A673 (cell line): ENCODE measurements at regions not wholly inside any gene's neighbourhood (a gene's known extent, or its start where the extent isn't known, plus 50 kb on each side); places are given as distances from the start of the nearest gene placed in this dataset.

Experiments
- BruUV-seq: library from RNA; stranded (reverse); fragments of 400-500 nt; replicated peaks from 2 replicates; lab custom pipeline; 2021; lab: Mats Ljungman, UMichigan
- CTCF ChIA-PET: fragments of 300-600 bp; sonication (Branson Sonifier 250); formaldehyde crosslinking; loops from one replicate; lab custom pipeline; 2022; ENCODE audit warnings: antibody characterized with exemption; lab: Charles Lee
- POLR2A ChIA-PET: fragments of 300-600 bp; sonication (Branson Sonifier 250); formaldehyde crosslinking; loops from one replicate; lab custom pipeline; 2022; ENCODE audit warnings: antibody characterized with exemption; ENCODE audit not compliant: low non-redundant PET; lab: Charles Lee
- DNase-seq: peaks from one replicate; pipeline ENCODE4 v3.0.0-alpha.2; 2015; ENCODE audit warnings: low spot score
- H3K27ac ChIP-seq: fragments of 200-600 bp; sonication (generic); 2 replicates; pipeline ENCODE4 v1.5.1; 2016; ENCODE audit warnings: mixed run types, low read depth, mild to moderate bottlenecking, mixed read lengths, antibody characterized with exemption, low read length; ENCODE audit not compliant: poor library complexity, severe bottlenecking
- H3K27me3 ChIP-seq: fragments of 200-600 bp; sonication (generic); replicated peaks from 2 replicates; pipeline ENCODE4 v1.6.1; 2017; ENCODE audit warnings: mixed run types, low read depth, mild to moderate bottlenecking, mixed read lengths, antibody characterized with exemption, low read length; ENCODE audit not compliant: insufficient read depth, poor library complexity
- H3K36me3 ChIP-seq: fragments of 200-600 bp; sonication (generic); 2 replicates; pipeline ENCODE4 v1.6.1; 2016; ENCODE audit warnings: mixed run types, mild to moderate bottlenecking, mixed read lengths, antibody characterized with exemption, low read length; ENCODE audit not compliant: insufficient read depth, poor library complexity, severe bottlenecking
- H3K4me1 ChIP-seq: fragments of 200-600 bp; sonication (generic); 2 replicates; pipeline ENCODE4 v1.6.1; 2017; ENCODE audit warnings: mixed run types, mild to moderate bottlenecking, mixed read lengths, antibody characterized with exemption, low read length; ENCODE audit not compliant: insufficient read depth, poor library complexity, severe bottlenecking
- H3K4me3 ChIP-seq: fragments of 200-600 bp; sonication (generic); 2 replicates; pipeline ENCODE4 v1.5.1; 2016; ENCODE audit warnings: low read depth, mixed run types, mild to moderate bottlenecking, mixed read lengths, low read length; ENCODE audit not compliant: poor library complexity, severe bottlenecking
- H3K9me3 ChIP-seq: fragments of 200-600 bp; sonication (generic); 2 replicates; pipeline ENCODE4 v1.6.1; 2016; ENCODE audit warnings: mixed run types, low read depth, mild to moderate bottlenecking, mixed read lengths, antibody characterized with exemption, low read length; ENCODE audit not compliant: poor library complexity, severe bottlenecking
- CTCF ChIP-seq: fragments of 300-800, 200-600 bp; sonication (generic); conservative IDR thresholded peaks from 2 replicates; pipeline ENCODE4 v1.5.1; 2017; ENCODE audit warnings: low read depth, mild to moderate bottlenecking, antibody characterized with exemption, low read length, moderate library complexity, mixed read lengths
- EZH2 ChIP-seq: fragments of 200-600 bp; sonication (generic); IDR thresholded peaks from 2 replicates; pipeline ENCODE4 v1.6.1; 2017; ENCODE audit warnings: borderline replicate concordance, low read depth, mild to moderate bottlenecking, mixed read lengths, antibody characterized with exemption, low read length; ENCODE audit not compliant: poor library complexity, severe bottlenecking
- intact Hi-C: fragments of 100-400 bp; cut with micrococcal nuclease; formaldehyde crosslinking; loops from one replicate; pipeline ENCODE4 v1.10.0; 2022; ENCODE audit not compliant: unreplicated experiment

- CTCF ChIA-PET, result no interaction called here
- H3K4me1 ChIP-seq, result no peaks in the 10 kb centered on the region
- BruUV-seq, result no TSS peak
- H3K36me3 ChIP-seq, result no peaks in the 10 kb centered on the region
- TF ChIP-seq CTCF, result no peak
- TF ChIP-seq EZH2, result no peak
- H3K4me3 ChIP-seq, result no peak overlapping the region
- DNase-seq, result no peak
- H3K9me3 ChIP-seq, result no peaks in the 10 kb centered on the region
- H3K27ac ChIP-seq, result no peak overlapping the region
- intact Hi-C loops, result no loop called here
- H3K27me3 ChIP-seq, result no peaks in the 10 kb centered on the region
- POLR2A ChIA-PET, result no interaction called here
Measured at GRCh38 chr1:30229557-30229956, 493.8 kb downstream of the MATN1 start.

- no peak for DNase-seq
- POLR2A ChIA-PET, result no interaction called here
- CTCF ChIA-PET, result interaction anchor here (0.7 kb wide), 1 partner anchor 34 kb away, joined by 6 read pairs; no protein-coding TSS in a partner anchor
- Histone ChIP-seq H3K27ac (no peak overlapping the region), H3K36me3 (no peaks in the 10 kb centered on the region), H3K27me3 (no peaks in the 10 kb centered on the region), H3K4me3 (no peak overlapping the region), H3K4me1 (no peaks in the 10 kb centered on the region), H3K9me3 (no peaks in the 10 kb centered on the region)
- TF ChIP-seq CTCF (no peak), EZH2 (no peak)
- no TSS peak for BruUV-seq
- intact Hi-C loops, result no loop called here
Measured at GRCh38 chr1:30226648-30227047, 496.7 kb downstream of the MATN1 start.

GRCh38 chr1:30225357-30225756 is 498.0 kb downstream of the MATN1 start:
- Histone ChIP-seq H3K4me3 (no peak overlapping the region), H3K27ac (no peak overlapping the region), H3K36me3 (no peaks in the 10 kb centered on the region), H3K4me1 (no peaks in the 10 kb centered on the region), H3K27me3 (no peaks in the 10 kb centered on the region), H3K9me3 (no peaks in the 10 kb centered on the region)
- ChIA-PET POLR2A (no interaction called here), CTCF (interaction anchor here (0.5 kb wide), 1 partner anchor 112 kb away, joined by 3 read pairs; no protein-coding TSS in a partner anchor)
- DNase-seq, result no peak
- intact Hi-C loops, result no loop called here
- TF ChIP-seq CTCF (no peak), EZH2 (no peak)
- BruUV-seq, result no TSS peak
